HG02840 (cell line): ENCODE measurements at regions not wholly inside any gene's neighbourhood (a gene's known extent, or its start where the extent isn't known, plus 50 kb on each side); places are given as distances from the start of the nearest gene placed in this dataset.

Experiments used
- ATAC-seq: cut with Tn5 transposase; IDR thresholded peaks from one replicate; pipeline ENCODE4 v1.9.1; 2021; ENCODE audit warnings: mild to moderate bottlenecking, moderate library complexity, moderate number of reproducible peaks; ENCODE audit not compliant: unreplicated experiment, low FRiP score

GRCh38 chr4:4695497-4695896 lies 153.6 kb upstream of the STX18 start:
- ATAC-seq: no peak

GRCh38 chr4:4694827-4695226 lies 153.0 kb upstream of the STX18 start:
- no peak for ATAC-seq

- ATAC-seq: no peak
Observed at GRCh38 chr4:4694296-4694772, 152.5 kb upstream of the STX18 start.

GRCh38 chr4:4693755-4694295 lies 152.0 kb upstream of the STX18 start:
- no peak for ATAC-seq

GRCh38 chr4:4693258-4693657 lies 151.4 kb upstream of the STX18 start:
- no peak for ATAC-seq

GRCh38 chr4:4690854-4691253 lies 149.0 kb upstream of the STX18 start:
- ATAC-seq: no peak

GRCh38 chr4:4689694-4690440 lies 148.0 kb upstream of the STX18 start:
- no peak for ATAC-seq

- ATAC-seq: no peak
Observed at GRCh38 chr4:4687935-4688727, 146.3 kb upstream of the STX18 start.

GRCh38 chr4:4687100-4687499 lies 145.3 kb upstream of the STX18 start:
- no peak for ATAC-seq

GRCh38 chr4:4685810-4686795 lies 144.3 kb upstream of the STX18 start:
- no peak for ATAC-seq

- ATAC-seq: no peak
Observed at GRCh38 chr4:4681653-4682052, 139.8 kb upstream of the STX18 start.

- no peak for ATAC-seq
Observed at GRCh38 chr4:4680758-4681157, 138.9 kb upstream of the STX18 start.

GRCh38 chr4:4680243-4680642 lies 138.4 kb upstream of the STX18 start:
- no peak for ATAC-seq

- ATAC-seq: no peak
Observed at GRCh38 chr4:4677556-4678522, 136.0 kb upstream of the STX18 start.

- no peak for ATAC-seq
Observed at GRCh38 chr4:4675641-4676040, 133.8 kb upstream of the STX18 start.

- ATAC-seq: no peak
Observed at GRCh38 chr4:4675051-4675581, 133.3 kb upstream of the STX18 start.

GRCh38 chr4:4673070-4673469 lies 131.2 kb upstream of the STX18 start:
- no peak for ATAC-seq

- ATAC-seq: no peak
Observed at GRCh38 chr4:4672402-4672801, 130.6 kb upstream of the STX18 start.

- no peak for ATAC-seq
Observed at GRCh38 chr4:4671774-4672349, 130.0 kb upstream of the STX18 start.
